Neural cell (in vitro differentiated cells): ENCODE measurements at regions not wholly inside any gene's neighbourhood (a gene's known extent, or its start where the extent isn't known, plus 50 kb on each side); places are given as distances from the start of the nearest gene placed in this dataset.

Source experiments
- H2AFZ ChIP-seq: fragments of 200-600, 300-800 bp; sonication (generic), shearing (Covaris generic); 2 replicates; pipeline ENCODE4 v1.6.0; 2014; ENCODE audit warnings: low read depth, mild to moderate bottlenecking, antibody characterized with exemption, low read length, moderate library complexity
- H3F3A ChIP-seq: fragments of 200-600 bp; shearing (Covaris generic); 2 replicates; pipeline ENCODE4 v1.6.1; 2016; ENCODE audit warnings: mild to moderate bottlenecking, moderate library complexity, mixed read lengths, antibody characterized with exemption, low read length; ENCODE audit not compliant: insufficient read depth, poor library complexity, severe bottlenecking
- H3K27ac ChIP-seq: fragments of 200-600, 300-800 bp; sonication (generic), shearing (Covaris generic); 2 replicates; pipeline ENCODE4 v1.5.1; 2014; ENCODE audit warnings: mild to moderate bottlenecking, low read length, moderate library complexity
- H3K27me3 ChIP-seq: fragments of 300-800, 200-600 bp; sonication (generic), shearing (Covaris generic); 2 replicates; pipeline ENCODE4 v1.6.0; 2014; ENCODE audit warnings: mild to moderate bottlenecking, low read depth, low read length, moderate library complexity; ENCODE audit not compliant: insufficient read depth
- H3K36me3 ChIP-seq: fragments of 300-800, 200-600 bp; sonication (generic), shearing (Covaris generic); 2 replicates; pipeline ENCODE4 v1.5.1; 2014; ENCODE audit warnings: mild to moderate bottlenecking, antibody characterized with exemption, low read length, moderate library complexity; ENCODE audit not compliant: insufficient read depth
- H3K4me2 ChIP-seq: fragments of 300-800, 200-600 bp; sonication (generic), shearing (Covaris generic); 2 replicates; pipeline ENCODE4 v1.6.0; 2014; ENCODE audit warnings: mild to moderate bottlenecking, low read length
- H3K4me3 ChIP-seq: fragments of 300-800, 200-600 bp; sonication (generic), shearing (Covaris generic); 2 replicates; pipeline ENCODE4 v1.5.1; 2014; ENCODE audit warnings: mild to moderate bottlenecking, low read length, moderate library complexity
- H3K79me2 ChIP-seq: fragments of 200-600 bp; shearing (Covaris generic); replicated peaks from 2 replicates; pipeline ENCODE4 v1.6.0; 2014; ENCODE audit warnings: mild to moderate bottlenecking, low read length, moderate library complexity; ENCODE audit not compliant: insufficient read depth
- H3K9ac ChIP-seq: fragments of 300-800, 200-600 bp; sonication (generic), shearing (Covaris generic); 2 replicates; pipeline ENCODE4 v1.6.1; 2016; ENCODE audit warnings: mild to moderate bottlenecking, low read length, mixed read lengths
- H3K9me2 ChIP-seq: fragments of 200-600 bp; shearing (Covaris generic); 2 replicates; pipeline ENCODE4 v1.6.1; 2016; ENCODE audit warnings: mild to moderate bottlenecking, low read length, mixed read lengths; ENCODE audit not compliant: insufficient read depth
- H3K9me3 ChIP-seq: fragments of 200-600, 300-800 bp; sonication (generic), shearing (Covaris generic); 2 replicates; pipeline ENCODE4 v1.6.1; 2016; ENCODE audit warnings: mild to moderate bottlenecking, mixed run types, low read length, moderate library complexity, mixed read lengths
- H4K20me1 ChIP-seq: fragments of 200-600 bp; shearing (Covaris generic); 2 replicates; pipeline ENCODE4 v1.6.1; 2016; ENCODE audit warnings: mild to moderate bottlenecking, mixed run types; ENCODE audit not compliant: insufficient read depth
- EZH2 ChIP-seq: fragments of 200-600, 300-800 bp; shearing (Covaris generic), sonication (generic); IDR thresholded peaks from 2 replicates; pipeline ENCODE4 v1.6.1; 2014; ENCODE audit warnings: antibody characterized with exemption, low read length, borderline replicate concordance, mild to moderate bottlenecking; ENCODE audit not compliant: insufficient read depth, poor library complexity, severe bottlenecking
- MXI1 ChIP-seq: fragments of 450-650 bp; conservative IDR thresholded peaks from 2 replicates; pipeline ENCODE4 v1.6.1; 2014; ENCODE audit warnings: antibody characterized with exemption, mild to moderate bottlenecking; ENCODE audit not compliant: poor library complexity, severe bottlenecking
- POLR2AphosphoS5 ChIP-seq: IDR thresholded peaks from 2 replicates; pipeline ENCODE4 v1.6.1; 2012
- RAD21 ChIP-seq: fragments of 450-650 bp; conservative IDR thresholded peaks from 2 replicates; pipeline ENCODE4 v1.6.1; 2014; ENCODE audit warnings: antibody characterized with exemption, mild to moderate bottlenecking, moderate library complexity
- TAF1 ChIP-seq: IDR thresholded peaks from 2 replicates; pipeline ENCODE4 v1.6.1; 2012; ENCODE audit warnings: low read depth
- TF ChIP-seq, protein P1 (sequence below): IDR thresholded peaks from 2 replicates; pipeline ENCODE4 v1.6.1; 2012; ENCODE audit warnings: borderline replicate concordance
- TF ChIP-seq, protein P2 (sequence below): fragments of 450-650 bp; IDR thresholded peaks from 2 replicates; pipeline ENCODE4 v1.5.1; 2014; ENCODE audit warnings: antibody characterized with exemption, mild to moderate bottlenecking, moderate library complexity; ENCODE audit not compliant: poor library complexity, severe bottlenecking

DNA sequence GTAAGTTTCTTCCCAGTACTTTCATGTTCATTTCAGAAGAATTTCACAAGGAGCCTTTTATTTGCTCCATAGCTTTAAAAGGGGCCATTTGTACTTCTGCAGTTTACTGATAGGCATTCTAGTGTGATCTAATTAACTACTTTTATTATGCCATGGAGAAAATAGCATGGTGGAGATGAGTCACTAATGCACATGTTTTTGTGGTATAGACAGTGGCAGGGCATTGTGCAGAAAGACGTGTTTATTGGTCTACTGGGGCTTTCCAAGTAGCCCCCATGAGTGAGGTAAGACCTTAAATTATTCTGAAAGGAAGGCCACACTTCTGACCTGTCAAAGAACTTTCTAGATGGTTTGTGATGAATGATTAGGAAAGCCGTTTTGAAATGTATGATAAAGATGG, 810.0 kb upstream of the NR2F2 start:
- no peaks in the 10 kb centered on the region for H3K79me2 ChIP-seq
- H3K27ac ChIP-seq = no peak overlapping the region
- H3K9me2 ChIP-seq = no peaks in the 10 kb centered on the region
- H3K36me3 ChIP-seq = no peaks in the 10 kb centered on the region
- H3K9ac ChIP-seq = no peak overlapping the region
- H3F3A ChIP-seq = no peaks in the 10 kb centered on the region
- no peak overlapping the region for H3K4me2 ChIP-seq
- no peaks in the 10 kb centered on the region for H3K27me3 ChIP-seq
- H3K9me3 ChIP-seq = no peaks in the 10 kb centered on the region
- no peak overlapping the region for H3K4me3 ChIP-seq
- H2AFZ ChIP-seq = no peak overlapping the region
- TF ChIP-seq POLR2AphosphoS5 (no peak), RAD21 (no peak), MXI1 (no peak), EZH2 (no peak)
- TF ChIP-seq, protein P1, sequence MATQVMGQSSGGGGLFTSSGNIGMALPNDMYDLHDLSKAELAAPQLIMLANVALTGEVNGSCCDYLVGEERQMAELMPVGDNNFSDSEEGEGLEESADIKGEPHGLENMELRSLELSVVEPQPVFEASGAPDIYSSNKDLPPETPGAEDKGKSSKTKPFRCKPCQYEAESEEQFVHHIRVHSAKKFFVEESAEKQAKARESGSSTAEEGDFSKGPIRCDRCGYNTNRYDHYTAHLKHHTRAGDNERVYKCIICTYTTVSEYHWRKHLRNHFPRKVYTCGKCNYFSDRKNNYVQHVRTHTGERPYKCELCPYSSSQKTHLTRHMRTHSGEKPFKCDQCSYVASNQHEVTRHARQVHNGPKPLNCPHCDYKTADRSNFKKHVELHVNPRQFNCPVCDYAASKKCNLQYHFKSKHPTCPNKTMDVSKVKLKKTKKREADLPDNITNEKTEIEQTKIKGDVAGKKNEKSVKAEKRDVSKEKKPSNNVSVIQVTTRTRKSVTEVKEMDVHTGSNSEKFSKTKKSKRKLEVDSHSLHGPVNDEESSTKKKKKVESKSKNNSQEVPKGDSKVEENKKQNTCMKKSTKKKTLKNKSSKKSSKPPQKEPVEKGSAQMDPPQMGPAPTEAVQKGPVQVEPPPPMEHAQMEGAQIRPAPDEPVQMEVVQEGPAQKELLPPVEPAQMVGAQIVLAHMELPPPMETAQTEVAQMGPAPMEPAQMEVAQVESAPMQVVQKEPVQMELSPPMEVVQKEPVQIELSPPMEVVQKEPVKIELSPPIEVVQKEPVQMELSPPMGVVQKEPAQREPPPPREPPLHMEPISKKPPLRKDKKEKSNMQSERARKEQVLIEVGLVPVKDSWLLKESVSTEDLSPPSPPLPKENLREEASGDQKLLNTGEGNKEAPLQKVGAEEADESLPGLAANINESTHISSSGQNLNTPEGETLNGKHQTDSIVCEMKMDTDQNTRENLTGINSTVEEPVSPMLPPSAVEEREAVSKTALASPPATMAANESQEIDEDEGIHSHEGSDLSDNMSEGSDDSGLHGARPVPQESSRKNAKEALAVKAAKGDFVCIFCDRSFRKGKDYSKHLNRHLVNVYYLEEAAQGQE = no peak
- TF ChIP-seq, protein P2, sequence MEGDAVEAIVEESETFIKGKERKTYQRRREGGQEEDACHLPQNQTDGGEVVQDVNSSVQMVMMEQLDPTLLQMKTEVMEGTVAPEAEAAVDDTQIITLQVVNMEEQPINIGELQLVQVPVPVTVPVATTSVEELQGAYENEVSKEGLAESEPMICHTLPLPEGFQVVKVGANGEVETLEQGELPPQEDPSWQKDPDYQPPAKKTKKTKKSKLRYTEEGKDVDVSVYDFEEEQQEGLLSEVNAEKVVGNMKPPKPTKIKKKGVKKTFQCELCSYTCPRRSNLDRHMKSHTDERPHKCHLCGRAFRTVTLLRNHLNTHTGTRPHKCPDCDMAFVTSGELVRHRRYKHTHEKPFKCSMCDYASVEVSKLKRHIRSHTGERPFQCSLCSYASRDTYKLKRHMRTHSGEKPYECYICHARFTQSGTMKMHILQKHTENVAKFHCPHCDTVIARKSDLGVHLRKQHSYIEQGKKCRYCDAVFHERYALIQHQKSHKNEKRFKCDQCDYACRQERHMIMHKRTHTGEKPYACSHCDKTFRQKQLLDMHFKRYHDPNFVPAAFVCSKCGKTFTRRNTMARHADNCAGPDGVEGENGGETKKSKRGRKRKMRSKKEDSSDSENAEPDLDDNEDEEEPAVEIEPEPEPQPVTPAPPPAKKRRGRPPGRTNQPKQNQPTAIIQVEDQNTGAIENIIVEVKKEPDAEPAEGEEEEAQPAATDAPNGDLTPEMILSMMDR = no peak
- H4K20me1 ChIP-seq = no peaks in the 10 kb centered on the region

GRCh38 chr15:95520922-95521321, 809.6 kb upstream of the NR2F2 start:
- Histone ChIP-seq H3K27me3 (no peaks in the 10 kb centered on the region), H3K9ac (no peak overlapping the region), H3K79me2 (no peaks in the 10 kb centered on the region), H3F3A (no peaks in the 10 kb centered on the region), H4K20me1 (no peaks in the 10 kb centered on the region), H3K9me2 (no peaks in the 10 kb centered on the region), H3K36me3 (no peaks in the 10 kb centered on the region), H2AFZ (no peak overlapping the region), H3K4me3 (no peak overlapping the region), H3K4me2 (no peak overlapping the region), H3K9me3 (no peaks in the 10 kb centered on the region), H3K27ac (no peak overlapping the region)
- TF ChIP-seq EZH2 = no peak
- no peak for TF ChIP-seq POLR2AphosphoS5
- TF ChIP-seq TAF1 = no peak
- TF ChIP-seq, protein P2 = no peak
- no peak for TF ChIP-seq RAD21
